Caco-2 (cell line): ENCODE measurements at regions not wholly inside any gene's neighbourhood (a gene's known extent, or its start where the extent isn't known, plus 50 kb on each side); places are given as distances from the start of the nearest gene placed in this dataset.

Experiments
- BruUV-seq: library from RNA; stranded (reverse); fragments of 400-500 nt; replicated peaks from 2 replicates; lab custom pipeline; 2021; lab: Mats Ljungman, UMichigan
- CTCF ChIA-PET: fragments of 300-600 bp; sonication (Branson Sonifier 250); formaldehyde crosslinking; loops from one replicate; lab custom pipeline; 2022; ENCODE audit warnings: antibody characterized with exemption; lab: Charles Lee
- POLR2A ChIA-PET: fragments of 300-600 bp; sonication (Branson Sonifier 250); formaldehyde crosslinking; loops from one replicate; lab custom pipeline; 2022; ENCODE audit warnings: antibody characterized with exemption; lab: Charles Lee
- DNase-seq, 2 experiments: peaks; one replicate each; pipeline versions ENCODE4 v3.0.0 to v3.0.0-alpha.2; 2020 to 2022
- H3K27me3 ChIP-seq: replicated peaks from 2 replicates; pipeline ENCODE4 v1.6.0; 2011; ENCODE audit warnings: low read length; ENCODE audit not compliant: control insufficient read depth, insufficient read depth
- H3K36me3 ChIP-seq: 2 replicates; pipeline ENCODE4 v1.5.1; 2011; ENCODE audit warnings: low read length; ENCODE audit not compliant: control insufficient read depth, insufficient read depth
- H3K4me1 ChIP-seq: fragments of 250-450 bp; sonication (Bioruptor Pico); 2 replicates; pipeline ENCODE4 v1.5.1; 2020; ENCODE audit warnings: mild to moderate bottlenecking
- H3K4me3 ChIP-seq: 2 replicates; pipeline ENCODE4 v1.5.1; 2011; ENCODE audit warnings: low read depth, mild to moderate bottlenecking, control low read depth, low read length
- H3K9me3 ChIP-seq: fragments of 250-450 bp; sonication (Bioruptor Pico); 2 replicates; pipeline ENCODE4 v1.5.1; 2020; ENCODE audit warnings: mild to moderate bottlenecking, moderate library complexity
- H3K27ac Mint-ChIP-seq: one replicate; pipeline ENCODE4 v1.8.0; 2022; ENCODE audit warnings: mixed read lengths; ENCODE audit not compliant: unreplicated experiment
- H3K27me3 Mint-ChIP-seq: one replicate; pipeline ENCODE4 v1.8.0; 2022; ENCODE audit warnings: mixed read lengths; ENCODE audit not compliant: insufficient read depth, unreplicated experiment
- H3K36me3 Mint-ChIP-seq: one replicate; pipeline ENCODE4 v1.8.0; 2022; ENCODE audit warnings: mild to moderate bottlenecking, mixed read lengths; ENCODE audit not compliant: insufficient read depth, unreplicated experiment
- H3K4me1 Mint-ChIP-seq: one replicate; pipeline ENCODE4 v1.8.0; 2022; ENCODE audit warnings: low read depth, mixed read lengths; ENCODE audit not compliant: unreplicated experiment
- H3K4me3 Mint-ChIP-seq: one replicate; pipeline ENCODE4 v1.8.0; 2022; ENCODE audit warnings: mild to moderate bottlenecking, moderate library complexity, mixed read lengths; ENCODE audit not compliant: unreplicated experiment
- H3K9me3 Mint-ChIP-seq: one replicate; pipeline ENCODE4 v1.8.0; 2022; ENCODE audit warnings: mixed read lengths; ENCODE audit not compliant: unreplicated experiment
- CTCF ChIP-seq, 2 experiments: fragments of 200-600 bp in 1 of 2; IDR thresholded peaks; 1 replicate in 1 of 2; 2 replicates in 1 of 2; pipeline versions ENCODE4 v1.5.1 to v1.8.0; 2011 to 2022; ENCODE audit warnings: antibody characterized with exemption in 1 of 2, control low read depth in 1 of 2, inconsistent platforms in 1 of 2, low read depth in 1 of 2, low read length in 1 of 2, mild to moderate bottlenecking in 1 of 2, moderate library complexity in 1 of 2; ENCODE audit not compliant: insufficient read depth in 1 of 2, severe bottlenecking in 1 of 2, unreplicated experiment in 1 of 2
- intact Hi-C: fragments of 100-400 bp; cut with micrococcal nuclease; formaldehyde crosslinking; loops from one replicate; pipeline ENCODE4 v1.10.0; 2022; ENCODE audit not compliant: unreplicated experiment

- Mint-ChIP-seq H3K4me3 (no peak overlapping the region), H3K9me3 (peaks cover under 1% of the 10 kb centered on the region)
- CTCF ChIA-PET = interaction anchor here (1.0 to 1.6 kb wide), 5 partner anchors 15 to 145 kb away, joined by 3 to 11 read pairs (median 3); no protein-coding TSS in a partner anchor
These were observed 325.8 kb downstream of the DYSF start for GRCh38 chr2:71778936-71779773.

GRCh38 chr2:71778514-71778913 lies 325.2 kb downstream of the DYSF start:
- Mint-ChIP-seq H3K9me3 (peaks cover 7% of the 10 kb centered on the region), H3K36me3 (no peaks in the 10 kb centered on the region), H3K4me3 (no peak overlapping the region), H3K4me1 (peaks cover 8% of the 10 kb centered on the region), H3K27ac (no peak overlapping the region), H3K27me3 (no peaks in the 10 kb centered on the region)
- POLR2A ChIA-PET = no interaction called here
- no TSS peak for BruUV-seq
- DNase-seq = no peak
- no peak overlapping the region for H3K4me3 ChIP-seq
- H3K36me3 ChIP-seq = no peaks in the 10 kb centered on the region
- intact Hi-C loops = no loop called here
- H3K4me1 ChIP-seq = peaks cover 8% of the 10 kb centered on the region
- TF ChIP-seq CTCF (IDR thresholded peaks at IDR 0.05; ENCODE audit: insufficient read depth in 1 of 2, low read depth in 1 of 2, low read length in 1 of 2, severe bottlenecking in 1 of 2, unreplicated experiment in 1 of 2) = no peak
- H3K9me3 ChIP-seq = no peaks in the 10 kb centered on the region
- no peaks in the 10 kb centered on the region; the same call in 1 of the 2 replicates for H3K27me3 ChIP-seq
- CTCF ChIA-PET = interaction anchor here (1.0 to 1.6 kb wide), 5 partner anchors 16 to 145 kb away, joined by 3 to 11 read pairs (median 3); no protein-coding TSS in a partner anchor

More at GRCh38 chr2:71778936-71779773, 325.8 kb downstream of the DYSF start:
- Histone ChIP-seq H3K27me3 (no peaks in the 10 kb centered on the region; the same call in 1 of the 2 replicates), H3K9me3 (no peaks in the 10 kb centered on the region), H3K36me3 (no peaks in the 10 kb centered on the region), H3K4me3 (no peak overlapping the region), H3K4me1 (peaks cover 13% of the 10 kb centered on the region)
- intact Hi-C loops = loop anchor here (1.0 kb wide), 1 partner anchor 19 kb away; no protein-coding TSS in a partner anchor
- BruUV-seq = no TSS peak
- peak in 1 of 2 experiments; percentile 8 for TF ChIP-seq CTCF (IDR thresholded peaks at IDR 0.05; ENCODE audit: insufficient read depth in 1 of 2, low read depth in 1 of 2, low read length in 1 of 2, severe bottlenecking in 1 of 2, unreplicated experiment in 1 of 2)
- H3K4me1 Mint-ChIP-seq = peaks cover 14% of the 10 kb centered on the region
- no peaks in the 10 kb centered on the region for H3K36me3 Mint-ChIP-seq
- no peaks in the 10 kb centered on the region for H3K27me3 Mint-ChIP-seq
- POLR2A ChIA-PET = no interaction called here
- no peak for DNase-seq
- no peak overlapping the region for H3K27ac Mint-ChIP-seq

- intact Hi-C loops = no loop called here
- H3K4me1 Mint-ChIP-seq = peaks cover 2% of the 10 kb centered on the region
- H3K4me1 ChIP-seq = peaks cover 3% of the 10 kb centered on the region
- no peak overlapping the region for H3K4me3 Mint-ChIP-seq
- no peaks in the 10 kb centered on the region; the same call in 1 of the 2 replicates for H3K27me3 ChIP-seq
- no peaks in the 10 kb centered on the region for H3K36me3 ChIP-seq
- H3K27ac Mint-ChIP-seq = no peak overlapping the region
- H3K4me3 ChIP-seq = no peak overlapping the region
- no peak for TF ChIP-seq CTCF (IDR thresholded peaks at IDR 0.05; ENCODE audit: insufficient read depth in 1 of 2, low read depth in 1 of 2, low read length in 1 of 2, severe bottlenecking in 1 of 2, unreplicated experiment in 1 of 2)
- H3K9me3 ChIP-seq = no peaks in the 10 kb centered on the region
- CTCF ChIA-PET = interaction anchor here (1.6 kb wide), 1 partner anchor 20 kb away, joined by 11 read pairs; no protein-coding TSS in a partner anchor
- no peaks in the 10 kb centered on the region for H3K27me3 Mint-ChIP-seq
- POLR2A ChIA-PET = no interaction called here
- no peaks in the 10 kb centered on the region for H3K36me3 Mint-ChIP-seq
- BruUV-seq = no TSS peak
- no peak for DNase-seq
- peaks cover 9% of the 10 kb centered on the region for H3K9me3 Mint-ChIP-seq
These were observed 324.6 kb downstream of the DYSF start for GRCh38 chr2:71777946-71778345.
